SK-N-SH (cell line): ENCODE measurements at regions not wholly inside any gene's neighbourhood (a gene's known extent, or its start where the extent isn't known, plus 50 kb on each side); places are given as distances from the start of the nearest gene placed in this dataset.

Experiments used
- CTCF ChIA-PET: fragments of 300-600, 350-600 bp; formaldehyde crosslinking; extraction: SDS; loops from one replicate; lab custom pipeline; 2021; lab: Yijun Ruan, JAX
- POLR2A ChIA-PET: fragments of 350-600 bp; sonication (Branson Sonifier 250); formaldehyde crosslinking; extraction: SDS; loops from one replicate; lab custom pipeline; 2020; ENCODE audit warnings: antibody characterized with exemption, inconsistent platforms; lab: Yijun Ruan, JAX
- DNase-seq: peaks from one replicate; pipeline ENCODE4 v3.0.0; 2012
- H2AFZ ChIP-seq: fragments of 200-600 bp; sonication (generic); 2 replicates; pipeline ENCODE4 v1.8.1; 2016; ENCODE audit warnings: antibody characterized with exemption, mild to moderate bottlenecking, low read depth
- H3F3A ChIP-seq: fragments of 200-600 bp; sonication (generic); replicated peaks from 2 replicates; pipeline ENCODE3; 2016; ENCODE audit warnings: antibody characterized with exemption, mild to moderate bottlenecking; ENCODE audit not compliant: insufficient read depth
- H3K27ac ChIP-seq, 2 experiments: fragments of 200-500 bp in 1 of 2; fragments of 200-600 bp in 1 of 2; sonication (Bioruptor generic) in 1 of 2; sonication (generic), shearing (Covaris generic) in 1 of 2; 2 replicates each; pipeline versions ENCODE4 v1.5.1 to v1.6.1; 2014 to 2016; ENCODE audit warnings: low read depth in 2 of 2, inconsistent platforms in 1 of 2, low read length in 1 of 2, mild to moderate bottlenecking in 1 of 2, mixed read lengths in 1 of 2
- H3K27me3 ChIP-seq: fragments of 200-600 bp; sonication (generic), shearing (Covaris generic); 2 replicates; pipeline ENCODE4 v1.6.1; 2016; ENCODE audit warnings: mixed run types; ENCODE audit not compliant: insufficient read depth
- H3K36me3 ChIP-seq, 2 experiments: fragments of 200-500 bp in 1 of 2; fragments of 200-600 bp in 1 of 2; sonication (Bioruptor generic) in 1 of 2; sonication (generic) in 1 of 2; replicated peaks in 1 of 2; 2 replicates each; pipeline versions ENCODE3 to v1.5.1; 2014 to 2016; ENCODE audit warnings: low read length in 1 of 2, mild to moderate bottlenecking in 1 of 2; ENCODE audit not compliant: insufficient read depth in 2 of 2, control insufficient read depth in 1 of 2
- H3K4me1 ChIP-seq, 2 experiments: fragments of 200-500 bp in 1 of 2; fragments of 200-600 bp in 1 of 2; sonication (Bioruptor generic) in 1 of 2; sonication (generic), shearing (Covaris generic) in 1 of 2; 2 replicates each; pipeline versions ENCODE4 v1.5.1 to v1.6.1; 2014 to 2016; ENCODE audit warnings: low read depth in 1 of 2, low read length in 1 of 2, mixed run types in 1 of 2; ENCODE audit not compliant: insufficient read depth in 2 of 2, control insufficient read depth in 1 of 2
- H3K4me2 ChIP-seq: fragments of 200-600 bp; sonication (generic), shearing (Covaris generic); 2 replicates; pipeline ENCODE4 v1.6.1; 2017; ENCODE audit warnings: mixed run types
- H3K4me3 ChIP-seq, 2 experiments: fragments of 200-500 bp in 1 of 2; fragments of 200-600 bp in 1 of 2; sonication (Bioruptor generic) in 1 of 2; sonication (generic), shearing (Covaris generic) in 1 of 2; 2 replicates each; pipeline versions ENCODE4 v1.5.1 to v1.8.1; 2014 to 2016; ENCODE audit warnings: low read depth in 2 of 2, inconsistent platforms in 1 of 2, low read length in 1 of 2, mild to moderate bottlenecking in 1 of 2, mixed read lengths in 1 of 2, moderate library complexity in 1 of 2
- H3K79me2 ChIP-seq: fragments of 200-600 bp; sonication (generic); 2 replicates; pipeline ENCODE4 v1.8.1; 2017; ENCODE audit warnings: mild to moderate bottlenecking; ENCODE audit not compliant: insufficient read depth
- H3K9ac ChIP-seq: fragments of 200-600 bp; sonication (generic); 2 replicates; pipeline ENCODE4 v1.6.1; 2017; ENCODE audit warnings: mixed run types
- H3K9me2 ChIP-seq: fragments of 200-600 bp; sonication (generic); 2 replicates; pipeline ENCODE4 v1.6.1; 2017; ENCODE audit warnings: mixed run types
- H3K9me3 ChIP-seq: fragments of 200-600 bp; sonication (generic); 2 replicates; pipeline ENCODE4 v1.6.1; 2017; ENCODE audit warnings: mixed run types, mild to moderate bottlenecking, moderate library complexity
- H4K20me1 ChIP-seq: fragments of 200-600 bp; sonication (generic); 2 replicates; pipeline ENCODE4 v1.6.1; 2017; ENCODE audit warnings: mild to moderate bottlenecking, mixed run types; ENCODE audit not compliant: insufficient read depth
- CHD2 ChIP-seq: fragments of 150-350 bp; IDR thresholded peaks from 2 replicates; pipeline ENCODE4 v1.6.1; 2018; ENCODE audit warnings: low read length; ENCODE audit not compliant: partially characterized antibody
- EP300 ChIP-seq, 2 experiments: IDR thresholded peaks; 2 replicates each; pipeline versions ENCODE4 v1.4.0 to v1.6.1; 2012; ENCODE audit warnings: borderline replicate concordance in 1 of 2, low read depth in 1 of 2, low read length in 1 of 2
- EZH2phosphoT487 ChIP-seq: fragments of 200-600 bp; sonication (generic); IDR thresholded peaks from 2 replicates; pipeline ENCODE4 v1.6.1; 2017; ENCODE audit warnings: low read depth, mixed run types, mild to moderate bottlenecking, antibody characterized with exemption, moderate library complexity, borderline replicate concordance
- GABPA ChIP-seq: IDR thresholded peaks from 2 replicates; pipeline ENCODE4 v1.4.0; 2012; ENCODE audit warnings: low read depth, mild to moderate bottlenecking
- GATA2 ChIP-seq: sonication (generic); formaldehyde crosslinking; IDR thresholded peaks from 2 replicates; pipeline ENCODE4 v1.5.0; 2020; ENCODE audit warnings: mild to moderate bottlenecking, missing genetic modification reagents
- JUND ChIP-seq: IDR thresholded peaks from 2 replicates; pipeline ENCODE4 v1.4.0; 2012
- RAD21 ChIP-seq: IDR thresholded peaks from 2 replicates; pipeline ENCODE4 v1.6.1; 2012; ENCODE audit warnings: mild to moderate bottlenecking, low read length
- RCOR1 ChIP-seq: fragments of 150-350 bp; IDR thresholded peaks from 2 replicates; pipeline ENCODE4 v1.6.1; 2017; ENCODE audit warnings: antibody characterized with exemption, low read length
- SMC3 ChIP-seq: IDR thresholded peaks from 2 replicates; pipeline ENCODE4 v1.6.1; 2012; ENCODE audit warnings: low read depth, low read length, improper control_type of control experiment
- YY1 ChIP-seq: IDR thresholded peaks from 2 replicates; pipeline ENCODE4 v1.4.0; 2012; ENCODE audit warnings: low read depth, mild to moderate bottlenecking
- WGBS: methylation state at CpG from one replicate; pipeline ENCODE4 v1.1.6; 2017; ENCODE audit warnings: low lambda C conversion rate; 5-methylcytosine and 5-hydroxymethylcytosine counted together
- TF ChIP-seq, protein P1 (sequence below): fragments of 200-600 bp; sonication (generic); IDR thresholded peaks from 2 replicates; pipeline ENCODE4 v1.6.1; 2017; ENCODE audit warnings: antibody characterized with exemption, mild to moderate bottlenecking, moderate library complexity
- TF ChIP-seq, protein P2 (sequence below): IDR thresholded peaks from 2 replicates; pipeline ENCODE4 v1.4.0; 2012; ENCODE audit warnings: low read depth, borderline replicate concordance
- TF ChIP-seq, protein P3 (sequence below): IDR thresholded peaks from 2 replicates; pipeline ENCODE4 v1.4.0; 2012; ENCODE audit warnings: low read depth

DNA sequence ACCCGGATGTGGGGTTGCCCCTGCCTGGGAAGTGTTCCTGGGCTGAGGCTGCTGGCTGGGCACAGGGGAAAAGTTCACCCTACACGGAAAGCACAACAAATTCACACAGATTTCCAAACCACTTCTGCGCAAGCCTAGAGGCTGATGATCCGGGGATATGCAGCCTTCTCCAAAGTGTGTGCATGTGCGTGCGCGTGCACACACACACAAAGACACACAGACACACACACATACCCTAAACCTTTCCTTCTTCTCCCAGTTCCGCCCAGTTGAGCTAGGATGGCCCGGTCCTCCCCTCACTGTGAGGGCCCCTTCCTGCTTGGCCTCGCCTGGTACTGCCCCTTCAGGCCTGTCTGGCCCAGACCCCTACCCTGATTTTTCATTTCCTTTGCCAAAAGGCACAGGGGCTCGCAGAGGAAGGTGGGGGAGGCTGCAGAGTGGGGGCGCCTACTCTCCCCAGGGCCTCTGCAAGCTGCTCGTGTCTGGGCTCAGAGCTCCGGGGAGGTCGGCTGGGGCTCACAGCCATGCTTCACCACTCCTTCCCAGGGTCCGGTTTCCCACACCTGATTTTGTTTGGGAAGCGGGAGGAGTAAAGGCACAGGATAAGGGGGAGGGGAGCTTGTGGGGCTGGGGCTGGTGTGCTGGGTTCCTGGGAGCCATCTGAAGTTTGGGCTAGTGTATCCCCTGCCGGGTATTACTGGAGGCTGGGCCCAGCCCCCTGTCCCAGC is 144.7 kb downstream of the ENGASE start:
- no peak overlapping the region for H2AFZ ChIP-seq
- POLR2A ChIA-PET = no interaction called here
- no peak overlapping the region for H3K9ac ChIP-seq
- H4K20me1 ChIP-seq = no peaks in the 10 kb centered on the region
- H3K4me2 ChIP-seq = no peak overlapping the region
- WGBS = 65% methylated on average over 18 of the region's 18 CpGs
- H3K4me1 ChIP-seq = peaks cover 0 to 42% of the 10 kb centered on the region in 2 experiments; a peak in 1 of 4 replicates
- H3K9me3 ChIP-seq = no peaks in the 10 kb centered on the region
- no peaks in the 10 kb centered on the region for H3K79me2 ChIP-seq
- no peak overlapping the region for H3K27ac ChIP-seq
- peaks cover 9% of the 10 kb centered on the region; the same call in 1 of the 2 replicates for H3K27me3 ChIP-seq
- H3K4me3 ChIP-seq = no peak overlapping the region
- H3K36me3 ChIP-seq = no peaks in the 10 kb centered on the region
- CTCF ChIA-PET = interaction anchor here (1.0 to 11.7 kb wide), 5 partner anchors 9 to 489 kb away, joined by 3 to 121 read pairs (median 4); no protein-coding TSS in a partner anchor
- no peaks in the 10 kb centered on the region for H3K9me2 ChIP-seq
- peak; percentile 60 for DNase-seq
- no peaks in the 10 kb centered on the region for H3F3A ChIP-seq
- TF ChIP-seq CHD2 (no peak), GATA2 (CRISPR knock-in tag) (no peak), RCOR1 (no peak), EZH2phosphoT487 (no peak), GABPA (no peak)
- TF ChIP-seq, protein P1, sequence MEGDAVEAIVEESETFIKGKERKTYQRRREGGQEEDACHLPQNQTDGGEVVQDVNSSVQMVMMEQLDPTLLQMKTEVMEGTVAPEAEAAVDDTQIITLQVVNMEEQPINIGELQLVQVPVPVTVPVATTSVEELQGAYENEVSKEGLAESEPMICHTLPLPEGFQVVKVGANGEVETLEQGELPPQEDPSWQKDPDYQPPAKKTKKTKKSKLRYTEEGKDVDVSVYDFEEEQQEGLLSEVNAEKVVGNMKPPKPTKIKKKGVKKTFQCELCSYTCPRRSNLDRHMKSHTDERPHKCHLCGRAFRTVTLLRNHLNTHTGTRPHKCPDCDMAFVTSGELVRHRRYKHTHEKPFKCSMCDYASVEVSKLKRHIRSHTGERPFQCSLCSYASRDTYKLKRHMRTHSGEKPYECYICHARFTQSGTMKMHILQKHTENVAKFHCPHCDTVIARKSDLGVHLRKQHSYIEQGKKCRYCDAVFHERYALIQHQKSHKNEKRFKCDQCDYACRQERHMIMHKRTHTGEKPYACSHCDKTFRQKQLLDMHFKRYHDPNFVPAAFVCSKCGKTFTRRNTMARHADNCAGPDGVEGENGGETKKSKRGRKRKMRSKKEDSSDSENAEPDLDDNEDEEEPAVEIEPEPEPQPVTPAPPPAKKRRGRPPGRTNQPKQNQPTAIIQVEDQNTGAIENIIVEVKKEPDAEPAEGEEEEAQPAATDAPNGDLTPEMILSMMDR = no peak

DNA sequence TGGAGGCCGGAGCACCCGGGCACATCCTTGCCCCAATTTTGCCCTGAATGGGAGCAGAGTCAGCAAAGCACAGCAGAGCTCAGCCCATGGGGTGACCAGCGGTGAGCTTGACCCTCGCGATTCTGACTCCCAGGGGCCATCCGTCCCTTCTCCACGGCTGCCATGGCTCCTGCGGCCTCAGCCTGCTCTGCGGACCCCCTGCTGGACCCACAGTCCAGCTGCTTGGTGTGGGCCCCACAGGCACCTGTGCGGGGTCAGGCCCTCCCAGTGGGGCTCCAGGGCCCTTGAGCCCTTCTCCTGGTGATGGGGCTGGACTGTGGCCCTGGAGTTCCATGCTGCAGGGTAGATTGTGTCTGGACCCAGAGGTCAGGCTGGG is 144.2 kb downstream of the ENGASE start:
- Histone ChIP-seq H3K9me2 (no peaks in the 10 kb centered on the region), H2AFZ (no peak overlapping the region), H3K4me2 (no peak overlapping the region), H3K36me3 (no peaks in the 10 kb centered on the region), H3K27me3 (peaks cover 3% of the 10 kb centered on the region; the same call in 1 of the 2 replicates), H3K4me3 (no peak overlapping the region), H3K27ac (no peak overlapping the region), H3K9me3 (no peaks in the 10 kb centered on the region), H4K20me1 (no peaks in the 10 kb centered on the region), H3K79me2 (no peaks in the 10 kb centered on the region), H3K9ac (no peak overlapping the region), H3K4me1 (peaks cover 0 to 42% of the 10 kb centered on the region in 2 experiments; a peak in 1 of 4 replicates), H3F3A (no peaks in the 10 kb centered on the region)
- CTCF ChIA-PET = interaction anchor here (1.1 to 11.7 kb wide), 5 partner anchors 9 to 172 kb away, joined by 4 to 121 read pairs (median 4); no protein-coding TSS in a partner anchor
- peak; percentile 45 for DNase-seq
- POLR2A ChIA-PET = no interaction called here
- no peak for TF ChIP-seq YY1
- TF ChIP-seq RAD21 = no peak
- TF ChIP-seq, protein P2, sequence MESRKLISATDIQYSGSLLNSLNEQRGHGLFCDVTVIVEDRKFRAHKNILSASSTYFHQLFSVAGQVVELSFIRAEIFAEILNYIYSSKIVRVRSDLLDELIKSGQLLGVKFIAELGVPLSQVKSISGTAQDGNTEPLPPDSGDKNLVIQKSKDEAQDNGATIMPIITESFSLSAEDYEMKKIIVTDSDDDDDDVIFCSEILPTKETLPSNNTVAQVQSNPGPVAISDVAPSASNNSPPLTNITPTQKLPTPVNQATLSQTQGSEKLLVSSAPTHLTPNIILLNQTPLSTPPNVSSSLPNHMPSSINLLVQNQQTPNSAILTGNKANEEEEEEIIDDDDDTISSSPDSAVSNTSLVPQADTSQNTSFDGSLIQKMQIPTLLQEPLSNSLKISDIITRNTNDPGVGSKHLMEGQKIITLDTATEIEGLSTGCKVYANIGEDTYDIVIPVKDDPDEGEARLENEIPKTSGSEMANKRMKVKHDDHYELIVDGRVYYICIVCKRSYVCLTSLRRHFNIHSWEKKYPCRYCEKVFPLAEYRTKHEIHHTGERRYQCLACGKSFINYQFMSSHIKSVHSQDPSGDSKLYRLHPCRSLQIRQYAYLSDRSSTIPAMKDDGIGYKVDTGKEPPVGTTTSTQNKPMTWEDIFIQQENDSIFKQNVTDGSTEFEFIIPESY = no peak
- no peak for TF ChIP-seq JUND
- no peak for TF ChIP-seq GATA2 (CRISPR knock-in tag)
- TF ChIP-seq, protein P3, sequence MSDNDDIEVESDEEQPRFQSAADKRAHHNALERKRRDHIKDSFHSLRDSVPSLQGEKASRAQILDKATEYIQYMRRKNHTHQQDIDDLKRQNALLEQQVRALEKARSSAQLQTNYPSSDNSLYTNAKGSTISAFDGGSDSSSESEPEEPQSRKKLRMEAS = no peak
- TF ChIP-seq EP300 (IDR thresholded peaks at IDR 0.05; ENCODE audit: borderline replicate concordance in 1 of 2, low read depth in 1 of 2, low read length in 1 of 2) = no peak
- no peak for TF ChIP-seq RCOR1
- TF ChIP-seq SMC3 = no peak
- 72% methylated on average over 7 of the region's 10 CpGs for WGBS
